ENCODE measurements at regions not wholly inside any gene's neighbourhood (a gene's known extent, or its start where the extent isn't known, plus 50 kb on each side); places are given as distances from the start of the nearest gene placed in this dataset.

DNA sequence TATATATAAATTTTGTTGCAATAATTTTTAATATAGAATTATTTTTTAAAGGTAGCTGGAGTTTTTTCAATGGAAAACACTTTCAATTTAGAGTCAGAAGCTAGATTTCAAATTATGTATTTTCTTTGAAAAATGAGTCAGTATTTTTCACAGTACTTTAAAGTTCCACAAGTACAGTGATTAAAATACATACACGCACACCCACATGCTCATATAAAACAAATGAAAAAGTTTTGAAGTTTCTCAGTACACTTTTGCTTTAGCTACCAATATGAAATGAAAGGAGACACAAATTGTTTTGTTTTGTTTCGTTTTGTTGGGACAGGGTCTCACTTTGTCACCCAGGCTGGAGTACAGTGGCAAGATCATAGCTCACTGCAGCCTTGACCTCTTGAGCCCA is 98.6 kb downstream of the CYB561 start:
- Histone ChIP-seq H4K20me1 (ENCODE audit: insufficient read depth, low read length) (no peaks in the 10 kb centered on the region), H3K4me2 (ENCODE audit: low read length) (no peak overlapping the region), H3K9ac (ENCODE audit: low read length) (no peak overlapping the region), H3K9me3 (ENCODE audit: insufficient read depth, low read length) (no peaks in the 10 kb centered on the region), H3K36me3 (replicated peaks; ENCODE audit: low read depth, low read length) (no peaks in the 10 kb centered on the region), H3K4me3 (ENCODE audit: low read length) (no peak overlapping the region), H3K27me3 (ENCODE audit: low read depth, low read length) (no peaks in the 10 kb centered on the region), H3K27ac (ENCODE audit: low read length) (no peak overlapping the region), H3K4me1 (ENCODE audit: low read length) (no peaks in the 10 kb centered on the region), H2AFZ (ENCODE audit: low read depth, low read length) (no peak overlapping the region), H3K79me2 (ENCODE audit: low read length) (no peaks in the 10 kb centered on the region)
- TF ChIP-seq EZH2phosphoT487 (IDR thresholded peaks at IDR 0.05; ENCODE audit: low read depth): no peak
- TF ChIP-seq, protein P1, sequence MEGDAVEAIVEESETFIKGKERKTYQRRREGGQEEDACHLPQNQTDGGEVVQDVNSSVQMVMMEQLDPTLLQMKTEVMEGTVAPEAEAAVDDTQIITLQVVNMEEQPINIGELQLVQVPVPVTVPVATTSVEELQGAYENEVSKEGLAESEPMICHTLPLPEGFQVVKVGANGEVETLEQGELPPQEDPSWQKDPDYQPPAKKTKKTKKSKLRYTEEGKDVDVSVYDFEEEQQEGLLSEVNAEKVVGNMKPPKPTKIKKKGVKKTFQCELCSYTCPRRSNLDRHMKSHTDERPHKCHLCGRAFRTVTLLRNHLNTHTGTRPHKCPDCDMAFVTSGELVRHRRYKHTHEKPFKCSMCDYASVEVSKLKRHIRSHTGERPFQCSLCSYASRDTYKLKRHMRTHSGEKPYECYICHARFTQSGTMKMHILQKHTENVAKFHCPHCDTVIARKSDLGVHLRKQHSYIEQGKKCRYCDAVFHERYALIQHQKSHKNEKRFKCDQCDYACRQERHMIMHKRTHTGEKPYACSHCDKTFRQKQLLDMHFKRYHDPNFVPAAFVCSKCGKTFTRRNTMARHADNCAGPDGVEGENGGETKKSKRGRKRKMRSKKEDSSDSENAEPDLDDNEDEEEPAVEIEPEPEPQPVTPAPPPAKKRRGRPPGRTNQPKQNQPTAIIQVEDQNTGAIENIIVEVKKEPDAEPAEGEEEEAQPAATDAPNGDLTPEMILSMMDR (IDR thresholded peaks at IDR 0.05; ENCODE audit: low read depth, low read length): no peak

DNA sequence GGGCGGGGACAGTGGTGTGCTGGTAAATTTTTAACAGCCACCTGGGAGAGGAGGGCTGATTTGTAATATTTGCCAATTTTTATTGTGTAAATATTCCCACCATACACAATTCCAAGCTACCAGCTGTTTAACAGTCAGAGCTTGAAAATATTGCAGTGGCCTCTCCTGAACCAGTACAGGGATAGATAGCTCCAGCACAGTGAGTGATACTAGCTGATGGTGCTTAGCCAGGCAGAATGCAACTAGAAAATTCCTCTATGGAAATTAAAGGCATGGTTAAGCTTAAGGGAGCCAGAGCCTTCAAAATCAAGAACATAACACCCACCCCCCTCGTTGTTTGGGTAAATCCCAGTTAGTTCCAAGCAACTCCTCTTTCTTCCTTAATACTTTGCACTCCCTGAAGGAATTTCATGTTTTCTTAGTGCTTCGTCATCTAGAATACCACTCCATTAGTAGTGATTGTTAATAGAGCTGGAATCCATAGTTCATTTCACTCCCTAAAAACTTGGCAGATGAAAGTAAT is 96.6 kb downstream of the CYB561 start:
- H2AFZ ChIP-seq (ENCODE audit: low read depth, low read length): no peak overlapping the region
- H3K79me2 ChIP-seq (ENCODE audit: low read length): no peaks in the 10 kb centered on the region
- no peak overlapping the region for H3K4me2 ChIP-seq (ENCODE audit: low read length)
- no peaks in the 10 kb centered on the region for H3K27me3 ChIP-seq (ENCODE audit: low read depth, low read length)
- no peak overlapping the region for H3K9ac ChIP-seq (ENCODE audit: low read length)
- H3K4me3 ChIP-seq (ENCODE audit: low read length): no peak overlapping the region
- no peaks in the 10 kb centered on the region for H4K20me1 ChIP-seq (ENCODE audit: insufficient read depth, low read length)
- TF ChIP-seq EZH2phosphoT487 (IDR thresholded peaks at IDR 0.05; ENCODE audit: low read depth): no peak
- TF ChIP-seq, protein P1 (IDR thresholded peaks at IDR 0.05; ENCODE audit: low read depth, low read length): no peak
- no peaks in the 10 kb centered on the region for H3K36me3 ChIP-seq (replicated peaks; ENCODE audit: low read depth, low read length)
- H3K9me3 ChIP-seq (ENCODE audit: insufficient read depth, low read length): no peaks in the 10 kb centered on the region
- no peaks in the 10 kb centered on the region for H3K4me1 ChIP-seq (ENCODE audit: low read length)
- H3K27ac ChIP-seq (ENCODE audit: low read length): no peak overlapping the region

DNA sequence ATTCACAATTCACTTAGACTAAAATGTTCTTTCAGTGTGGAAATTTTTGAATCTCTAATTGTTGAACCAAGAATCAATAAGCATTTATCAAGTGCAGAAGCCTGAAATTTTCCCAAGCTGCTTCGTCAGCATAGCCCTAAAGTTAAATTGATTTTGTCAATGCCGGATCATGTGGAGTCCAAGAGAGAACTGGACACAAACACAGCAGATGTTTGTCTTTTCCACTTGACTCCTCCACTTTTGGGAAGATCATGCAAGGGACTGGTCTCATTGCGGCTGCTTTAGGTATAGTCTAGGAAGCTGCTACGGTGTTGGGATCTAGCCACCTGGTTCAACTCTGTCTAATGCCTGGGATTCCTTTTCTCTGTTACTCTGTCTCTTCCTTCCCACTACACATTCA is 95.7 kb downstream of the CYB561 start:
- Histone ChIP-seq H3K79me2 (ENCODE audit: low read length) (no peaks in the 10 kb centered on the region), H3K4me3 (ENCODE audit: low read length) (no peak overlapping the region), H2AFZ (ENCODE audit: low read depth, low read length) (no peak overlapping the region), H3K4me1 (ENCODE audit: low read length) (0 out of 2 replicates have a peak, but pooled peaks cover 4% of the 10 kb centered on the region), H3K27me3 (ENCODE audit: low read depth, low read length) (no peaks in the 10 kb centered on the region), H4K20me1 (ENCODE audit: insufficient read depth, low read length) (no peaks in the 10 kb centered on the region), H3K36me3 (replicated peaks; ENCODE audit: low read depth, low read length) (no peaks in the 10 kb centered on the region), H3K4me2 (ENCODE audit: low read length) (no peak overlapping the region), H3K9me3 (ENCODE audit: insufficient read depth, low read length) (no peaks in the 10 kb centered on the region), H3K27ac (ENCODE audit: low read length) (no peak overlapping the region), H3K9ac (ENCODE audit: low read length) (no peak overlapping the region)
- TF ChIP-seq EZH2phosphoT487 (IDR thresholded peaks at IDR 0.05; ENCODE audit: low read depth): no peak
- TF ChIP-seq, protein P1 (IDR thresholded peaks at IDR 0.05; ENCODE audit: low read depth, low read length): no peak

DNA sequence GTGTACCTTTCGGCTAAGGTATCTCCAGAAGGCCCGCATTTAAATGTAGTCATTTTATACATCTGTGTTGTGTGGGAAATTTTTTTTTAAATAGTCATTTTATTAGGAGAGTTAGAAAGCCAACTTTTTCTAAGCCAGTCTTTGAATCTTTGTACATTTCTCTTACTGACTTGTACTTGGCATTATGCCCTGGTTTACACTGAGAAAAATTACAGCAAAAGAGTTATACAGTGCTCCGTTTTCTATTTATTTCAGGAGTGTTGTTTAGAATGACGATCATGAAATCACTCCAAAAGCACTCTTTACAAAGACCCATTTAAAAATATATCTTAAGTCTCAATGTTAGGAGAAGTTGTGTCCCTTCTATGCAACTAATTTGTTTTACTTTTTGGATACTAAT is 91.8 kb downstream of the CYB561 start:
- H4K20me1 ChIP-seq (ENCODE audit: insufficient read depth, low read length): no peaks in the 10 kb centered on the region
- TF ChIP-seq, protein P1 (IDR thresholded peaks at IDR 0.05; ENCODE audit: low read depth, low read length): no peak
- no peak for TF ChIP-seq EZH2phosphoT487 (IDR thresholded peaks at IDR 0.05; ENCODE audit: low read depth)
- H3K4me3 ChIP-seq (ENCODE audit: low read length): no peak overlapping the region
- no peaks in the 10 kb centered on the region for H3K79me2 ChIP-seq (ENCODE audit: low read length)
- no peak overlapping the region for H3K9ac ChIP-seq (ENCODE audit: low read length)
- no peak overlapping the region for H3K27ac ChIP-seq (ENCODE audit: low read length)
- H3K4me2 ChIP-seq (ENCODE audit: low read length): no peak overlapping the region
- H3K36me3 ChIP-seq (replicated peaks; ENCODE audit: low read depth, low read length): no peaks in the 10 kb centered on the region
- no peaks in the 10 kb centered on the region for H3K27me3 ChIP-seq (ENCODE audit: low read depth, low read length)
- H3K4me1 ChIP-seq (ENCODE audit: low read length): 0 out of 2 replicates have a peak, but pooled peaks cover 4% of the 10 kb centered on the region
- no peaks in the 10 kb centered on the region for H3K9me3 ChIP-seq (ENCODE audit: insufficient read depth, low read length)
- no peak overlapping the region for H2AFZ ChIP-seq (ENCODE audit: low read depth, low read length)

Data from OCI-LY3 (cell line).